IMR-90 (cell line): ENCODE measurements at regions not wholly inside any gene's neighbourhood (a gene's known extent, or its start where the extent isn't known, plus 50 kb on each side); places are given as distances from the start of the nearest gene placed in this dataset.
A peak's percentile ranks its signal among the peaks of the same experiment; 100 is the strongest.

Experiments used
- ATAC-seq: fragments of 200-7000 bp; cut with Tn5 transposase; 2 replicates; pipeline ENCODE4 v1.9.1; 2020; ENCODE audit warnings: low read depth, mild to moderate bottlenecking, moderate library complexity
- BruUV-seq: library from RNA; stranded (reverse); fragments of 400-500 nt; replicated peaks from 2 replicates; lab custom pipeline; 2021; lab: Mats Ljungman, UMichigan
- CTCF ChIA-PET: fragments of 300-600 bp; formaldehyde crosslinking; extraction: SDS; loops from one replicate; lab custom pipeline; 2021; ENCODE audit warnings: antibody characterized with exemption; lab: Yijun Ruan, JAX
- POLR2A ChIA-PET: fragments of 300-600 bp; sonication (Branson Sonifier 250); formaldehyde crosslinking; loops from one replicate; lab custom pipeline; 2022; ENCODE audit warnings: antibody characterized with exemption; ENCODE audit not compliant: unreplicated experiment; lab: Charles Lee
- DNase-seq: peaks from one replicate; pipeline ENCODE4 v3.0.0; 2013
- H2AFZ ChIP-seq: replicated peaks from 2 replicates; pipeline ENCODE3; 2013; ENCODE audit warnings: low read length, mild to moderate bottlenecking; ENCODE audit not compliant: poor library complexity
- H2AK5ac ChIP-seq: 2 replicates; pipeline ENCODE4 v1.6.1; 2013; ENCODE audit warnings: low read depth, low read length, inconsistent platforms
- H2AK9ac ChIP-seq: replicated peaks from 2 replicates; pipeline ENCODE3; 2013; ENCODE audit warnings: mild to moderate bottlenecking, low read depth, low read length, moderate library complexity; ENCODE audit not compliant: poor library complexity
- H2BK120ac ChIP-seq: 2 replicates; pipeline ENCODE4 v1.6.1; 2013; ENCODE audit warnings: low read depth, low read length, inconsistent platforms
- H2BK15ac ChIP-seq: 3 replicates; pipeline ENCODE4 v1.6.1; 2013; ENCODE audit warnings: low read depth, low read length, inconsistent platforms
- H2BK20ac ChIP-seq: 2 replicates; pipeline ENCODE4 v1.6.1; 2013; ENCODE audit warnings: low read depth, mild to moderate bottlenecking, inconsistent platforms, low read length, moderate library complexity
- H2BK5ac ChIP-seq: 2 replicates; pipeline ENCODE4 v1.6.1; 2013; ENCODE audit warnings: mild to moderate bottlenecking, low read depth, low read length, inconsistent platforms; ENCODE audit not compliant: poor library complexity, severe bottlenecking
- H3K14ac ChIP-seq: replicated peaks from 2 replicates; pipeline ENCODE4 v1.6.1; 2013; ENCODE audit warnings: low read depth, low read length, inconsistent platforms
- H3K18ac ChIP-seq: 2 replicates; pipeline ENCODE4 v1.6.1; 2013; ENCODE audit warnings: low read depth, low read length, control low read depth
- H3K23ac ChIP-seq: 2 replicates; pipeline ENCODE4 v1.6.1; 2013; ENCODE audit warnings: low read depth, low read length, inconsistent platforms
- H3K27ac ChIP-seq: 2 replicates; pipeline ENCODE4 v1.5.1; 2013; ENCODE audit warnings: mild to moderate bottlenecking, control low read depth, low read length; ENCODE audit not compliant: insufficient read depth
- H3K27me3 ChIP-seq: 2 replicates; pipeline ENCODE4 v1.6.1; 2013; ENCODE audit warnings: low read length; ENCODE audit not compliant: control insufficient read depth, insufficient read depth
- H3K36me3 ChIP-seq: 2 replicates; pipeline ENCODE4 v1.6.1; 2013; ENCODE audit warnings: low read length, mixed read lengths; ENCODE audit not compliant: control insufficient read depth, insufficient read depth
- H3K4ac ChIP-seq: 2 replicates; pipeline ENCODE4 v1.6.1; 2013; ENCODE audit warnings: low read depth, low read length, inconsistent platforms
- H3K4me1 ChIP-seq: 2 replicates; pipeline ENCODE4 v1.6.1; 2013; ENCODE audit warnings: low read length, mixed read lengths; ENCODE audit not compliant: control insufficient read depth, insufficient read depth
- H3K4me2 ChIP-seq: 2 replicates; pipeline ENCODE4 v1.6.1; 2013; ENCODE audit warnings: low read depth, mild to moderate bottlenecking, control low read depth, low read length, moderate library complexity
- H3K4me3 ChIP-seq: 2 replicates; pipeline ENCODE4 v1.5.1; 2013; ENCODE audit warnings: low read depth, mild to moderate bottlenecking, control low read depth, low read length, moderate library complexity; ENCODE audit not compliant: insufficient read depth
- H3K56ac ChIP-seq: 2 replicates; pipeline ENCODE4 v1.6.1; 2013; ENCODE audit warnings: low read length, inconsistent platforms; ENCODE audit not compliant: insufficient read depth; ENCODE audit errors: extremely low read depth
- H3K79me1 ChIP-seq, 2 experiments: 2 replicates each; pipeline ENCODE4 v1.6.1; 2013; ENCODE audit warnings: low read length in 2 of 2, inconsistent platforms in 1 of 2, low read depth in 1 of 2
- H3K9ac ChIP-seq: 2 replicates; pipeline ENCODE4 v1.6.1; 2013; ENCODE audit warnings: low read depth, low read length, control low read depth
- H3K9me1 ChIP-seq: 2 replicates; pipeline ENCODE4 v1.6.1; 2013; ENCODE audit warnings: low read length, inconsistent platforms; ENCODE audit not compliant: insufficient read depth
- H3K9me3 ChIP-seq: 2 replicates; pipeline ENCODE4 v1.6.1; 2013; ENCODE audit warnings: low read length; ENCODE audit not compliant: control insufficient read depth, insufficient read depth
- H4K20me1 ChIP-seq: 2 replicates; pipeline ENCODE4 v1.6.1; 2013; ENCODE audit warnings: low read length, inconsistent platforms; ENCODE audit not compliant: insufficient read depth
- H4K5ac ChIP-seq: 2 replicates; pipeline ENCODE4 v1.6.1; 2013; ENCODE audit warnings: mild to moderate bottlenecking, low read depth, low read length, control low read depth
- H4K8ac ChIP-seq, 2 experiments: 2 replicates each; pipeline ENCODE4 v1.6.1; 2013; ENCODE audit warnings: low read depth in 2 of 2, low read length in 2 of 2, control low read depth in 1 of 2, inconsistent platforms in 1 of 2
- H4K91ac ChIP-seq: 2 replicates; pipeline ENCODE4 v1.6.1; 2013; ENCODE audit warnings: low read depth, low read length, inconsistent platforms; ENCODE audit not compliant: insufficient read depth
- BHLHE40 ChIP-seq: fragments of 150-350 bp; IDR thresholded peaks from 2 replicates; pipeline ENCODE4 v1.6.1; 2016; ENCODE audit warnings: mild to moderate bottlenecking, low read depth, low read length
- MAFK ChIP-seq: IDR thresholded peaks from 2 replicates; pipeline ENCODE4 v1.6.1; 2012; ENCODE audit warnings: low read depth, low read length, improper control_type of control experiment
- WGBS, 2 experiments: methylation state at CpG; one replicate each; pipeline versions ENCODE4 v1.1.5 to v1.1.7; 2013; ENCODE audit warnings: missing lambda C conversion rate in 2 of 2; ENCODE audit not compliant: insufficient read length in 1 of 2; ENCODE audit errors: extremely low coverage in 2 of 2; 5-methylcytosine and 5-hydroxymethylcytosine counted together
- dilution Hi-C: fragments of 300-500 bp; cut with HindIII; formaldehyde crosslinking; loops from one replicate; pipeline ENCODE4 v1.14.3; 2018; ENCODE audit warnings: low sequenced_read_pairs; ENCODE audit not compliant: unreplicated experiment
- in situ Hi-C: fragments of 300-500 bp; cut with MboI; formaldehyde crosslinking; loops from 3 replicates; pipeline ENCODE4 v1.14.3; 2019; ENCODE audit warnings: low sequenced_read_pairs, inconsistent platforms, mixed read lengths
- intact Hi-C: fragments of 100-400 bp; cut with micrococcal nuclease; formaldehyde crosslinking; loops from 2 replicates; pipeline ENCODE4 v1.10.0; 2022

GRCh38 chr3:153338487-153338886 is 176.5 kb downstream of the RAP2B start:
- Histone ChIP-seq H3K23ac (no peak overlapping the region), H4K91ac (no peak overlapping the region), H4K20me1 (no peaks in the 10 kb centered on the region), H3K79me1 (no peaks in the 10 kb centered on the region), H3K14ac (no peak overlapping the region), H3K4me1 (no peaks in the 10 kb centered on the region), H2BK15ac (no peak overlapping the region), H3K56ac (no peak overlapping the region), H3K9me1 (no peaks in the 10 kb centered on the region), H3K9ac (no peak overlapping the region), H2BK5ac (no peak overlapping the region), H3K27ac (no peak overlapping the region), H4K5ac (no peak overlapping the region), H2AK9ac (no peak overlapping the region), H2BK20ac (no peak overlapping the region), H2AFZ (no peak overlapping the region), H3K4me2 (no peak overlapping the region), H3K4ac (no peak overlapping the region), H3K18ac (no peak overlapping the region), H3K36me3 (no peaks in the 10 kb centered on the region), H2AK5ac (no peak overlapping the region), H3K9me3 (no peaks in the 10 kb centered on the region), H3K27me3 (no peaks in the 10 kb centered on the region), H2BK120ac (no peak overlapping the region), H4K8ac (no peak overlapping the region), H3K4me3 (no peak overlapping the region)
- DNase-seq, result peak; percentile 59
- POLR2A ChIA-PET, result no interaction called here
- dilution Hi-C loops, result no loop called here
- peak; percentile 56; the same call in 1 of the 2 replicates for ATAC-seq
- intact Hi-C loops, result no loop called here
- in situ Hi-C loops, result no loop called here
- no CpG with 5 or more reads among the region's 3 CpGs for WGBS, 2 experiments
- BruUV-seq, result no TSS peak
- peak; percentile 32; the same call in 1 of the 2 replicates for TF ChIP-seq MAFK
- TF ChIP-seq BHLHE40, result no peak
- CTCF ChIA-PET, result interaction anchor here (1.4 kb wide), 1 partner anchor 11 kb away, joined by 4 read pairs; no protein-coding TSS in a partner anchor
